ENCODE measurements at regions not wholly inside any gene's neighbourhood (a gene's known extent, or its start where the extent isn't known, plus 50 kb on each side); places are given as distances from the start of the nearest gene placed in this dataset.

GRCh38 chr15:77791941-77792340 is 159.2 kb upstream of the LINGO1 start:
- no peak for DNase-seq (ENCODE audit: low spot score)

- no peak for DNase-seq (ENCODE audit: low spot score)
These were observed 157.8 kb upstream of the LINGO1 start for GRCh38 chr15:77790481-77790880.

- no peak for DNase-seq (ENCODE audit: low spot score)
These were observed 154.2 kb upstream of the LINGO1 start for GRCh38 chr15:77786956-77787355.

GRCh38 chr15:77786181-77786890 is 153.6 kb upstream of the LINGO1 start:
- no peak for DNase-seq (ENCODE audit: low spot score)

GRCh38 chr15:77784361-77785292 is 151.9 kb upstream of the LINGO1 start:
- DNase-seq (ENCODE audit: low spot score) = no peak

GRCh38 chr15:77783636-77784035 is 150.9 kb upstream of the LINGO1 start:
- DNase-seq (ENCODE audit: low spot score) = no peak

- DNase-seq (ENCODE audit: low spot score) = no peak
These were observed 150.0 kb upstream of the LINGO1 start for GRCh38 chr15:77782691-77783090.

- DNase-seq (ENCODE audit: low spot score) = no peak
These were observed 149.2 kb upstream of the LINGO1 start for GRCh38 chr15:77781946-77782240.

- no peak for DNase-seq (ENCODE audit: low spot score)
These were observed 148.6 kb upstream of the LINGO1 start for GRCh38 chr15:77781151-77781945.

- DNase-seq (ENCODE audit: low spot score) = no peak
These were observed 146.1 kb upstream of the LINGO1 start for GRCh38 chr15:77778802-77779201.

GRCh38 chr15:77775837-77776236 is 143.1 kb upstream of the LINGO1 start:
- no peak for DNase-seq (ENCODE audit: low spot score)

- no peak for DNase-seq (ENCODE audit: low spot score)
These were observed 142.7 kb upstream of the LINGO1 start for GRCh38 chr15:77775373-77775772.

GRCh38 chr15:77774350-77774749 is 141.6 kb upstream of the LINGO1 start:
- no peak for DNase-seq (ENCODE audit: low spot score)

- no peak for DNase-seq (ENCODE audit: low spot score)
These were observed 141.2 kb upstream of the LINGO1 start for GRCh38 chr15:77773903-77774302.

GRCh38 chr15:77772641-77773402 is 140.1 kb upstream of the LINGO1 start:
- DNase-seq (ENCODE audit: low spot score) = no peak

- no peak for DNase-seq (ENCODE audit: low spot score)
These were observed 138.9 kb upstream of the LINGO1 start for GRCh38 chr15:77771616-77772015.

- DNase-seq (ENCODE audit: low spot score) = no peak
These were observed 137.0 kb upstream of the LINGO1 start for GRCh38 chr15:77769700-77770099.

- DNase-seq (ENCODE audit: low spot score) = no peak
These were observed 135.9 kb upstream of the LINGO1 start for GRCh38 chr15:77768521-77769078.

GRCh38 chr15:77768107-77768506 is 135.4 kb upstream of the LINGO1 start:
- DNase-seq (ENCODE audit: low spot score) = no peak

- no peak for DNase-seq (ENCODE audit: low spot score)
These were observed 131.4 kb upstream of the LINGO1 start for GRCh38 chr15:77764095-77764494.

- no peak for DNase-seq (ENCODE audit: low spot score)
These were observed 130.1 kb upstream of the LINGO1 start for GRCh38 chr15:77762747-77763355.
